GM11168 (cell line): ENCODE measurements at regions not wholly inside any gene's neighbourhood (a gene's known extent, or its start where the extent isn't known, plus 50 kb on each side); places are given as distances from the start of the nearest gene placed in this dataset.
"Not testable (repeated sequence)": the region's sequence is repeated elsewhere in the genome, so short reads cannot be mapped to it uniquely, and the experiment has no call there.

ENCODE experiments used
- in situ Hi-C: fragments of 300-500 bp; cut with MboI; formaldehyde crosslinking; loops from one replicate; pipeline ENCODE4 v1.12.0; 2022; ENCODE audit warnings: low sequenced_read_pairs; ENCODE audit not compliant: unreplicated experiment

GRCh38 chr5:123700624-123701287 is 188.8 kb downstream of the CSNK1G3 start:
- in situ Hi-C loops: no loop called here

GRCh38 chr5:123699571-123699970 is 187.6 kb downstream of the CSNK1G3 start:
- in situ Hi-C loops: no loop called here

GRCh38 chr5:123698937-123699336 is 187.0 kb downstream of the CSNK1G3 start:
- in situ Hi-C loops: not testable (repeated sequence)

- in situ Hi-C loops: no loop called here
Observed at GRCh38 chr5:123696921-123697341, 185.0 kb downstream of the CSNK1G3 start.

GRCh38 chr5:123690821-123691220 is 178.8 kb downstream of the CSNK1G3 start:
- in situ Hi-C loops: no loop called here

GRCh38 chr5:123681061-123681460 is 169.1 kb downstream of the CSNK1G3 start:
- in situ Hi-C loops: no loop called here

- in situ Hi-C loops: no loop called here
Observed at GRCh38 chr5:123673107-123673506, 161.1 kb downstream of the CSNK1G3 start.

GRCh38 chr5:123671711-123672456 is 159.9 kb downstream of the CSNK1G3 start:
- in situ Hi-C loops: no loop called here

GRCh38 chr5:123671042-123671441 is 159.1 kb downstream of the CSNK1G3 start:
- in situ Hi-C loops: no loop called here
